NCI-H2171 (cell line): ENCODE measurements at regions not wholly inside any gene's neighbourhood (a gene's known extent, or its start where the extent isn't known, plus 50 kb on each side); places are given as distances from the start of the nearest gene placed in this dataset.
"Not testable (repeated sequence)": the region's sequence is repeated elsewhere in the genome, so short reads cannot be mapped to it uniquely, and the experiment has no call there.

Source experiments
- DNase-seq: peaks from one replicate; lab custom pipeline; 2025; lab: John Stamatoyannopoulos, UW

GRCh38 chr6:121594053-121594452 is 158.6 kb downstream of the GJA1 start:
- DNase-seq: no peak

- no peak for DNase-seq
Measured at GRCh38 chr6:121595646-121596045, 160.2 kb downstream of the GJA1 start.

DNA sequence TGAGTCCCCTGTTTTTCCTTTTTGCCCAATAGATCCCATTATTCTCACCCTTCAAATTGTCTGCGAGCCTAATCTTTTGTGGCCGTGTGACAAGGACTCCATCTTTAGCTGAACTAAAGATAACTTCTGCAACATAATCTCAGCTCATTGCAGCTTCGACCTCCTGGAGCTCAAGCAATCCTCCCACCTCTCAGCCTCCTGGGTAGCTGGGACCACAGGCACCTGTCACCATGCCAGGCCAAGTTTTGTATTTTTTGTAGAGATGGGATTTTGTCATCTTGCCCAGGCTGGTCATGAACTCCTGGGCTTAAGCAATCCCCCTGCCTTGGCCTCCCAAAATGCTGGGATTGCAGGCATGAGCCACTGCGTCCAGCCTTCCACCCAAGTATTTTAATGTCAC is 161.0 kb downstream of the GJA1 start:
- no peak for DNase-seq

DNA sequence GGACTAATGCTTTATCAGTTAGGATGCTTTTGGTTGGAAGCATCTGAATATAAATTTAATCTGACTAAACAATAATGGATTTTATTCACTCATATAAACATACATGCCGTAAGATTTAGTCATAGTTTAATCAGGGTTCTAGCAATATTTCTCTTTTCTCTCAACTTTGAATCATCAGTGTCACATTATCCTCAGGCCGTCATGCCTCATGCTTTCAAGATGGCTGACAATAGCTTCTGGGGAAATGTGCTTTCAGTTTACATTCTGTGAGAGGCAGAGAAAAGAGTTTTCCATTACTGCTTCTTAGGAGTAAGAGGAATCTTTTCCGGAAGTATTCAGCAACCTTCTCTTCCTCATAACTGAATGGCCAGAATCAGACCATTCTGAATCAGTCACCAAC is 162.2 kb downstream of the GJA1 start:
- no peak for DNase-seq

DNA sequence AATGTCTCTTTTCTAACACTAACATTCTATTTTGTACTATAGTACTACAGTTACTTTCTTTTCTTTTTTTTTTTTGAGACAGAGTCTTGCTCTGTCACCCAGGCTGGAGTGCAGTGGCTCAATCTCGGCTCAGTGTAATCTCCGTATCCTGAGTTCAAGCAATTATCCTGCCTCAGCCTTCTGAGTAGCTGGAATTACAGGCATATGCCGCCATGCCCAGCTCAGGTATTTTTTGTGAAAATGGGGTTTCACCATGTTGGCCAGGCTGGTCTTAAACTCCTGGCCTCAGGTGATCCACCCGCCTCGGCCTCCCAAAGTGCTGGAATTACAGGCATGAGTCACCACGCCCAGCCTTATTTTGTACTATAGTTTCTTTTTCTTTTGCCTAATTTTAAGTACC is 163.9 kb downstream of the GJA1 start:
- DNase-seq: not testable (repeated sequence)

DNA sequence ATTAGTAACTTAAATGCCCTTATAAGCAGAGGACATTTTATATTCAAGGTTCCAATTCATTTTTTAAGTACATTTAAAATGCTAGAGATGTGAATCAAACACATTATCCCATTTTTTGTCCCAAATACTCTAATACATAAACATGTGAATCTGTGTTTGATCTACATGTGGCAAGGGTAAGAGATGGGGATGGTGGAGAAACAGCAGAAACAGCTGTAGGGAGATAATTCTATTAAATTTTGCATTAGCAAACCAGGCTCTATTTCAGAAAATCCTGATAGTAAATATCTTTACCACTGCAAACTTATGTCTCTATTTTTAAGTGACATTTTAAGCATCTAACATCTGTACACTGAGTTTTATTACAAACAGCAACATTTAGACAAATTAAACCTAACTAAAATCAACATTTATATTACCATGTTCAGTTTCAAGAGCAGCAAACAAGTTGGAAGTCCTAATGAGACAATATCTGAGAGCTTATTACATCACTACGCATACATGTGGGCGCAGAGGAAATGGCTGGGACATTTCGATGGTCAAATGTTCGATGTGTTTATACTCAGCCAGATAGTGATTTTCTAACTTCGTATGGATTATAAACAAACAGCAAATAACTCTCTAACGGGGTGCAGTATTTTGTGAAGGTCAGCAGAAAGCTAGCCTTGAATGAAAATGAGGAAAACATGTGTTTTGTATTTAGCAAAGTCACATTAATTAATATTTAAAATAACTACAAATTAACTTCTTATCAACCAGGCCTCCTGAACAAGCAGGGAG is 165.1 kb downstream of the GJA1 start:
- no peak for DNase-seq

DNA sequence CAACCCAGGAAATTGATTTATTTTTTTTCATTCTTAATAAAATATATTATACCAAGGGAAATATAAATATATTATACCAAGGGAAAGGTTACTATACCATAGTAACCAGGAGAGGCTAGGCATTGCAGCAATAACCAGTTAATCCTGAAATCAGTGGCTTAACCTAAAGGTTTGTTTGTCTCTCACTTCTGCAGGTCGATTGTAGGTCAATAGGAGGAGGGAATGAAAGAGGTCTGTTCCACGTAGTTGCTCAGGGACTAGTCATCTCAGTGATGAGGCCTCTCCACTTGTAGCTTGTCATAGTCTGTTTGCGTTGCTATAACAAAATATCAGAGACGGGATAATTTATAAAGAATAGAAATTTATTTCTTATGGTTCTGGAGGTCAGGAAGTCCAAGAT is 168.0 kb downstream of the GJA1 start:
- no peak for DNase-seq

GRCh38 chr6:121607721-121608120 is 172.3 kb downstream of the GJA1 start:
- DNase-seq: no peak

GRCh38 chr6:121608270-121608669 is 172.8 kb downstream of the GJA1 start:
- no peak for DNase-seq

- no peak for DNase-seq
Measured at GRCh38 chr6:121609281-121609680, 173.8 kb downstream of the GJA1 start.

DNA sequence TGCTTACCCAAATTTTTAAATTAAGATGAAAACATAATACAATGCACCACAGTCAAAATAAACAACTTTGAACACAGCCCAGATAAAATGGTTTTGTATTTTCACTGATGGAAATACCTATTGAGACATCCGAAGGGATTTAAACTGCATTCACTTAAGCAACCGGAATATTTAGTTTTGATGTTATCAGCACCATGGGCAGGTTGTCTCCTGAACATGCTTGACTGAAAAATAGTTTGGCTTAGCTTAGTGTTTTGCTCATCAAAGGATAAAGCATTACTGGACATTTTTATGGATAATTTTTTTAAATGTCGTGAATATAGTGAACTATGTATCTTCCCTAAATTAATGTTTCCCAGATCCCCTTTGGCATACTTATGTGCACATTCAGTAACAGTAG is 177.5 kb downstream of the GJA1 start:
- DNase-seq: no peak

GRCh38 chr6:121614115-121614514 is 178.7 kb downstream of the GJA1 start:
- no peak for DNase-seq

DNA sequence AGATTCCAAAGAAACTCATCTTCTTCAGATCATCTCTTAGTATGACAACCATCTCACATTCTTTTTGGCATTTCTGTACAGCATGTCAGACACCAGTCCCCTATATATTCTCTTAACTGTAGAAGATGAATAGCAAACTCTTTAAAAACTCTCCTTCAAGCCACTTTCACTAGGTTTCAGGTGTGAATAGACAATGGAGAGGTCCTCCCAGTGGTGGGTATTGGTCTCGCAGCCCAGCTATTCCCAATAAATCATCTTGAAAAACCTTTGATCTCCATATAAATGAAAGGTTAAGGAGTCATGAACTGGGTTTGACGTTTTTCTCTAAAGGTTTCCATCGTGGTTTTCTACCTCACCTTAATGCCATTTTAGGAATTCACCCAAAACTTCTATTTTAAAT is 180.0 kb downstream of the GJA1 start:
- no peak for DNase-seq

GRCh38 chr6:121616406-121616805 is 181.0 kb downstream of the GJA1 start:
- no peak for DNase-seq

- DNase-seq: no peak
Measured at GRCh38 chr6:121617388-121617787, 181.9 kb downstream of the GJA1 start.

DNA sequence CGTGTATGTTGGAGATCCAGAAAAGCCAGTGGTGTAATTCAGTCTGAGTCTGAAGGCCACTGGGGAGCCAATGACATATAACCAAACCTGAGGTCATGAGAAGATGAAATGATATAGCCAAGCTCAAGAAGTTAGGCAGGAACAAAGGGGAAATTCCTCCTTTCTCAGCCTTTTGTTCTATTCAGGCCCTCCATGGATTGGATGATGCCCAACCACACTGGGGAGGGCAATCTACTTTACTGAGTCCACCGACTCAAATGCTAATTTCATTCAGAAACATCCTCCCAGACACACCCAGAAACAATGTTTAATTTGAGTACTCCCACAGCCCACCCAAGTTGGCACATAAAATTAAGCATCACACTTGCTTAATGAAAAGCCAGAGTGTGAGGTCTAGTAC is 183.6 kb downstream of the GJA1 start:
- DNase-seq: no peak

GRCh38 chr6:121619987-121620740 is 184.7 kb downstream of the GJA1 start:
- no peak for DNase-seq

DNA sequence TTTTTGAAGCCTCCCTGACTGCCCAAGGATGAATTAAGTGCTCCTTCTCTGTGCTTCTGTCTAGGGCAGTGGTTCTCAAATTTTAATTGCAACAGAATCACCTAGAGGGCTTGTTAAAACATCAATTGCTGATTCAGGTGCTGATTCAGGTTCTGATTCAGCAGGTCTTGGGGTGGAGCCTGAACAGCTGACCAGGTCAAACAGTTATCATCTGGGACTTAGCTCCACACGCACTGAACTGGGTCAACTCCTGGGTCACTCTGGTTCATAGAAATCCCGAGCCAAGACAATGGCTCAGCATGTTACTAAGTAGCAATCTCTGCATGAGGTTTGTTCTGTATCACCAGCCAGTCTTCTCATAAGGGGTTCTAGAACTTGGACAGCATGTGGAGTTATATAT is 192.3 kb downstream of the GJA1 start:
- no peak for DNase-seq

DNA sequence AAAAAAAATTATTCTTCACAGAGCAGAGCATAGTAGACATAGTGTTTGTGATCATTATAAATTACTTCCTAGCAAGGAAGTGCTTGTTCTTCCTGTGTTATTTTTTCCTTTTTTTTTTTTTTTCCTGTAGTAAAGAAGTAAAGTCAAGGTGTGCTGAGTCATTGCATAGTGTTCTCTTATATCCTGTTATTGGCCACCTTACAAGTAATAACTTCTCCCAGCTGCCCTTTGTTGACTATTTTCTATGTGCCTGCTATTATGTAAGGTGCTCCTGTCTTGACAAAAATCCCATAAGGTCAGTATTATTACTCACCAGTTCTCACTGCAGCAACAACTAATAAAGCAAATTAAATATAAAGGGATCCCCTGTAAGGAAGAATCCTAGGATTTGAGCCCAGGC is 195.3 kb downstream of the GJA1 start:
- no peak for DNase-seq

- DNase-seq: not testable (repeated sequence)
Measured at GRCh38 chr6:121631752-121632151, 196.3 kb downstream of the GJA1 start.

GRCh38 chr6:121633309-121633708 is 197.9 kb downstream of the GJA1 start:
- no peak for DNase-seq

- not testable (repeated sequence) for DNase-seq
Measured at GRCh38 chr6:121634586-121634985, 199.1 kb downstream of the GJA1 start.

- no peak for DNase-seq
Measured at GRCh38 chr6:121635355-121635754, 199.9 kb downstream of the GJA1 start.

- DNase-seq: not testable (repeated sequence)
Measured at GRCh38 chr6:121636217-121636616, 200.8 kb downstream of the GJA1 start.
